Liver (tissue), 8 donors: ENCODE measurements at regions not wholly inside any gene's neighbourhood (a gene's known extent, or its start where the extent isn't known, plus 50 kb on each side); places are given as distances from the start of the nearest gene placed in this dataset.

Experiments used
- DNase-seq: peaks from one replicate; pipeline ENCODE4 v3.0.0-alpha.2; 2017; ENCODE audit warnings: low spot score
- H3K27ac ChIP-seq, 2 donors: one replicate each; pipeline ENCODE4 v1.7.0; 2013; ENCODE audit warnings: inconsistent platforms in 2 of 2, low read length in 2 of 2, control low read depth in 1 of 2, low read depth in 1 of 2, mild to moderate bottlenecking in 1 of 2
- H3K27me3 ChIP-seq, 4 donors: one replicate each; pipeline versions ENCODE4 v1.6.1 to v1.7.0; 2013; ENCODE audit warnings: low read length in 3 of 4, inconsistent platforms in 1 of 4, mild to moderate bottlenecking in 1 of 4, moderate library complexity in 1 of 4; ENCODE audit not compliant: control insufficient read depth in 4 of 4, insufficient read depth in 4 of 4
- H3K36me3 ChIP-seq, 4 donors: one replicate each; pipeline versions ENCODE4 v1.6.1 to v1.7.0; 2013; ENCODE audit warnings: low read length in 3 of 4, mild to moderate bottlenecking in 3 of 4, low read depth in 1 of 4, moderate library complexity in 1 of 4; ENCODE audit not compliant: control insufficient read depth in 4 of 4, insufficient read depth in 3 of 4
- H3K4me1 ChIP-seq, 4 donors: one replicate each; pipeline versions ENCODE4 v1.6.1 to v1.7.0; 2013; ENCODE audit warnings: low read length in 3 of 4, mild to moderate bottlenecking in 3 of 4, moderate library complexity in 1 of 4; ENCODE audit not compliant: control insufficient read depth in 4 of 4, insufficient read depth in 4 of 4
- H3K4me3 ChIP-seq, 3 donors: one replicate each; pipeline versions ENCODE4 v1.6.1 to v1.7.0; 2013; ENCODE audit warnings: low read length in 3 of 3, control low read depth in 1 of 3, low read depth in 1 of 3, mild to moderate bottlenecking in 1 of 3
- H3K9ac ChIP-seq, 2 donors: one replicate each; pipeline ENCODE4 v1.7.0; 2013; ENCODE audit warnings: low read length in 2 of 2, mild to moderate bottlenecking in 2 of 2, moderate library complexity in 2 of 2, control low read depth in 1 of 2, low read depth in 1 of 2
- H3K9me3 ChIP-seq, 4 donors: one replicate each; pipeline versions ENCODE4 v1.6.1 to v1.7.0; 2013; ENCODE audit warnings: low read length in 3 of 4; ENCODE audit not compliant: control insufficient read depth in 4 of 4
- ATF3 ChIP-seq: IDR thresholded peaks from 2 replicates; pipeline ENCODE4 v1.6.1; 2016; ENCODE audit warnings: antibody characterized with exemption
- EGR1 ChIP-seq, 2 donors: IDR thresholded peaks; 2 replicates each; pipeline ENCODE4 v1.6.1; 2016 to 2018; ENCODE audit warnings: antibody characterized with exemption in 2 of 2, low read depth in 2 of 2
- FOXA1 ChIP-seq: IDR thresholded peaks from 2 replicates; pipeline ENCODE4 v1.6.1; 2016; ENCODE audit warnings: antibody characterized with exemption
- FOXA2 ChIP-seq: IDR thresholded peaks from 2 replicates; pipeline ENCODE4 v1.6.1; 2016; ENCODE audit warnings: antibody characterized with exemption
- GABPA ChIP-seq, 2 donors: IDR thresholded peaks in 1 of 2; conservative IDR thresholded peaks in 1 of 2; 2 replicates each; pipeline ENCODE4 v1.6.1; 2016; ENCODE audit warnings: antibody characterized with exemption in 2 of 2, mild to moderate bottlenecking in 1 of 2, moderate library complexity in 1 of 2
- HNF4A ChIP-seq, 2 donors: conservative IDR thresholded peaks; 2 replicates each; pipeline ENCODE4 v1.6.1; 2016; ENCODE audit warnings: antibody characterized with exemption in 2 of 2, mild to moderate bottlenecking in 2 of 2
- HNF4G ChIP-seq: IDR thresholded peaks from 2 replicates; pipeline ENCODE4 v1.6.1; 2016; ENCODE audit warnings: antibody characterized with exemption
- JUND ChIP-seq, 2 donors: IDR thresholded peaks; 2 replicates each; pipeline ENCODE4 v1.6.1; 2016; ENCODE audit warnings: antibody characterized with exemption in 2 of 2
- MAX ChIP-seq: IDR thresholded peaks from 2 replicates; pipeline ENCODE4 v1.6.1; 2016; ENCODE audit warnings: antibody characterized with exemption
- NR2F2 ChIP-seq: IDR thresholded peaks from 2 replicates; pipeline ENCODE4 v1.6.1; 2016; ENCODE audit warnings: antibody characterized with exemption
- RAD21 ChIP-seq, 2 donors: IDR thresholded peaks; 2 replicates each; pipeline ENCODE4 v1.6.1; 2016; ENCODE audit warnings: antibody characterized with exemption in 2 of 2, mild to moderate bottlenecking in 2 of 2
- RXRA ChIP-seq, 2 donors: IDR thresholded peaks; 2 replicates each; pipeline ENCODE4 v1.6.1; 2017 to 2018; ENCODE audit warnings: antibody characterized with exemption in 2 of 2, mild to moderate bottlenecking in 1 of 2
- SP1 ChIP-seq: IDR thresholded peaks from 2 replicates; pipeline ENCODE4 v1.6.1; 2018; ENCODE audit warnings: antibody characterized with exemption, mild to moderate bottlenecking
- TAF1 ChIP-seq: conservative IDR thresholded peaks from 2 replicates; pipeline ENCODE4 v1.6.1; 2016; ENCODE audit warnings: antibody characterized with exemption, mild to moderate bottlenecking
- YY1 ChIP-seq: IDR thresholded peaks from 2 replicates; pipeline ENCODE4 v1.6.1; 2016; ENCODE audit warnings: antibody characterized with exemption, mild to moderate bottlenecking
- ZBTB33 ChIP-seq: IDR thresholded peaks from 2 replicates; pipeline ENCODE4 v1.6.1; 2016; ENCODE audit warnings: antibody characterized with exemption
- WGBS: extraction: QIAGEN DNeasy Blood & Tissue Kit; methylation state at CpG from one replicate; pipeline ENCODE4 v1.1.7; 2013; 5-methylcytosine and 5-hydroxymethylcytosine counted together
- TF ChIP-seq, protein P1 (sequence below): IDR thresholded peaks from 2 replicates; pipeline ENCODE4 v1.6.1; 2016; ENCODE audit warnings: antibody characterized with exemption, mild to moderate bottlenecking
- TF ChIP-seq, protein P2 (sequence below): fragments of 150-350 bp; IDR thresholded peaks from 2 replicates; pipeline ENCODE4 v1.5.1; 2017; ENCODE audit warnings: improper control_type of control experiment, low read depth, low read length; ENCODE audit not compliant: missing input control
- donor health status: healthy.
- donor health status: healthy.
- donor health status: healthy.
- donor health status: healthy.
- donor health status: healthy.

DNA sequence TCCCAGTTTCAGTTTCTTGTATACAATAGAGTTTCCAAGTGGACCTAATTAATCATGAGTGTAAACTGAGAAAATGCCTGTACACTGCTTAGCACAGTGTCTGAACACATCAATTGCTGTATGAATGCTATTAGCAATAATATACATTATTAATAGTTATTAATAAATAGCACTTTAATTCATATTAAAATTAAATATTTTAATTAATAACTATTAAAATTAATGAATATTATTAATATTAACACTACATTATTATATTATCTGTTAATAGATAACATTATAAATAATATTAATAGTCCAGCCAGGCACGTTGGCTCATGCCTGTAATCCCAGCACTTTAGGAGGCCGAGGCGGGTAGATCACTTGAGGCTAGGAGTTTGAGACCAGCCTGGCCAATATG is 244.9 kb upstream of the ANKRD55 start:
- no peak overlapping the region for H3K27ac ChIP-seq
- H3K9me3 ChIP-seq = no peaks in the 10 kb centered on the region
- H3K4me1 ChIP-seq = peaks cover 0 to 23% (median 13%) of the 10 kb centered on the region in 4 donors
- 95% methylated on average over 3 of the region's 3 CpGs for WGBS
- no peak overlapping the region for H3K9ac ChIP-seq
- H3K36me3 ChIP-seq = no peaks in the 10 kb centered on the region
- no peaks in the 10 kb centered on the region for H3K27me3 ChIP-seq
- TF ChIP-seq FOXA1 (no peak), ZBTB33 (no peak), MAX (no peak), NR2F2 (no peak), RAD21 (IDR thresholded peaks at IDR 0.05) (no peak), JUND (IDR thresholded peaks at IDR 0.05) (no peak)
- H3K4me3 ChIP-seq = no peak overlapping the region
- DNase-seq = no peak

DNA sequence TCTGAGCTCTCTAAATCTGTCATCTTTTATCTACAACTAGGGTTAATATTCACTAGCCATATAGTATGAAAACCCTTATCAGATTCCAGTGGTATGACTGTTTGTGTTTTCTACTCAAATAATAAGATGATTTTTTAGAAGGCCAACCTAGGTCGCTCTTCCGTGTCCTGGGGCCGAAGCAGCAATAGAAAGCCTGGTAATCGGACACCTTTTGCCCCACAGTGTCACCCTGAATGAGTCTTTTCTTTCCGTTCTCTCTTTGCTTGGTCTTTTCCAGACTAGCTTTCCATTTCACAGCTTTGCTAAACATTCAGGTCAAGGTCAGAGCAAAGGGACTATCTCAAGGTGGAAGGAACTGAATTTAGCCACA is 243.3 kb upstream of the ANKRD55 start:
- H3K4me1 ChIP-seq = peaks cover 0 to 15% (median 8%) of the 10 kb centered on the region in 4 donors
- WGBS = 86% methylated on average over 5 of the region's 5 CpGs
- TF ChIP-seq EGR1 (IDR thresholded peaks at IDR 0.05; ENCODE audit: low read depth in 2 of 2) (no peak), GABPA (IDR thresholded peaks at IDR 0.05 in 1 of 2, conservative IDR thresholded peaks at IDR 0.05 in 1 of 2) (no peak), NR2F2 (no peak), HNF4A (conservative IDR thresholded peaks at IDR 0.05) (no peak), RAD21 (IDR thresholded peaks at IDR 0.05) (no peak), ZBTB33 (no peak), MAX (no peak), YY1 (no peak), FOXA1 (no peak), JUND (IDR thresholded peaks at IDR 0.05) (no peak), HNF4G (no peak), SP1 (no peak), RXRA (IDR thresholded peaks at IDR 0.05) (no peak), FOXA2 (no peak), TAF1 (no peak), ATF3 (no peak)
- TF ChIP-seq, protein P1, sequence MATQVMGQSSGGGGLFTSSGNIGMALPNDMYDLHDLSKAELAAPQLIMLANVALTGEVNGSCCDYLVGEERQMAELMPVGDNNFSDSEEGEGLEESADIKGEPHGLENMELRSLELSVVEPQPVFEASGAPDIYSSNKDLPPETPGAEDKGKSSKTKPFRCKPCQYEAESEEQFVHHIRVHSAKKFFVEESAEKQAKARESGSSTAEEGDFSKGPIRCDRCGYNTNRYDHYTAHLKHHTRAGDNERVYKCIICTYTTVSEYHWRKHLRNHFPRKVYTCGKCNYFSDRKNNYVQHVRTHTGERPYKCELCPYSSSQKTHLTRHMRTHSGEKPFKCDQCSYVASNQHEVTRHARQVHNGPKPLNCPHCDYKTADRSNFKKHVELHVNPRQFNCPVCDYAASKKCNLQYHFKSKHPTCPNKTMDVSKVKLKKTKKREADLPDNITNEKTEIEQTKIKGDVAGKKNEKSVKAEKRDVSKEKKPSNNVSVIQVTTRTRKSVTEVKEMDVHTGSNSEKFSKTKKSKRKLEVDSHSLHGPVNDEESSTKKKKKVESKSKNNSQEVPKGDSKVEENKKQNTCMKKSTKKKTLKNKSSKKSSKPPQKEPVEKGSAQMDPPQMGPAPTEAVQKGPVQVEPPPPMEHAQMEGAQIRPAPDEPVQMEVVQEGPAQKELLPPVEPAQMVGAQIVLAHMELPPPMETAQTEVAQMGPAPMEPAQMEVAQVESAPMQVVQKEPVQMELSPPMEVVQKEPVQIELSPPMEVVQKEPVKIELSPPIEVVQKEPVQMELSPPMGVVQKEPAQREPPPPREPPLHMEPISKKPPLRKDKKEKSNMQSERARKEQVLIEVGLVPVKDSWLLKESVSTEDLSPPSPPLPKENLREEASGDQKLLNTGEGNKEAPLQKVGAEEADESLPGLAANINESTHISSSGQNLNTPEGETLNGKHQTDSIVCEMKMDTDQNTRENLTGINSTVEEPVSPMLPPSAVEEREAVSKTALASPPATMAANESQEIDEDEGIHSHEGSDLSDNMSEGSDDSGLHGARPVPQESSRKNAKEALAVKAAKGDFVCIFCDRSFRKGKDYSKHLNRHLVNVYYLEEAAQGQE = no peak
- TF ChIP-seq, protein P2, sequence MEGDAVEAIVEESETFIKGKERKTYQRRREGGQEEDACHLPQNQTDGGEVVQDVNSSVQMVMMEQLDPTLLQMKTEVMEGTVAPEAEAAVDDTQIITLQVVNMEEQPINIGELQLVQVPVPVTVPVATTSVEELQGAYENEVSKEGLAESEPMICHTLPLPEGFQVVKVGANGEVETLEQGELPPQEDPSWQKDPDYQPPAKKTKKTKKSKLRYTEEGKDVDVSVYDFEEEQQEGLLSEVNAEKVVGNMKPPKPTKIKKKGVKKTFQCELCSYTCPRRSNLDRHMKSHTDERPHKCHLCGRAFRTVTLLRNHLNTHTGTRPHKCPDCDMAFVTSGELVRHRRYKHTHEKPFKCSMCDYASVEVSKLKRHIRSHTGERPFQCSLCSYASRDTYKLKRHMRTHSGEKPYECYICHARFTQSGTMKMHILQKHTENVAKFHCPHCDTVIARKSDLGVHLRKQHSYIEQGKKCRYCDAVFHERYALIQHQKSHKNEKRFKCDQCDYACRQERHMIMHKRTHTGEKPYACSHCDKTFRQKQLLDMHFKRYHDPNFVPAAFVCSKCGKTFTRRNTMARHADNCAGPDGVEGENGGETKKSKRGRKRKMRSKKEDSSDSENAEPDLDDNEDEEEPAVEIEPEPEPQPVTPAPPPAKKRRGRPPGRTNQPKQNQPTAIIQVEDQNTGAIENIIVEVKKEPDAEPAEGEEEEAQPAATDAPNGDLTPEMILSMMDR = no peak
- no peaks in the 10 kb centered on the region for H3K9me3 ChIP-seq
- H3K36me3 ChIP-seq = no peaks in the 10 kb centered on the region
- H3K4me3 ChIP-seq = no peak overlapping the region
- H3K9ac ChIP-seq = no peak overlapping the region
- no peak overlapping the region for H3K27ac ChIP-seq
- no peaks in the 10 kb centered on the region for H3K27me3 ChIP-seq
- DNase-seq = no peak
